Lower leg skin (tissue), 4 donors: ENCODE measurements at regions not wholly inside any gene's neighbourhood (a gene's known extent, or its start where the extent isn't known, plus 50 kb on each side); places are given as distances from the start of the nearest gene placed in this dataset.

Source experiments
- DNase-seq, 2 donors: peaks; one replicate each; pipeline ENCODE4 v3.0.0-alpha.2; 2019; ENCODE audit warnings: low spot score in 2 of 2
- H3K4me3 ChIP-seq: fragments of 200-600 bp; sonication (generic); 2 replicates; pipeline ENCODE4 v1.5.1; 2017; ENCODE audit warnings: mild to moderate bottlenecking, low read depth; ENCODE audit not compliant: poor library complexity, severe bottlenecking
- POLR2A ChIP-seq, 2 donors: fragments of 450-650 bp; IDR thresholded peaks; one replicate each; pipeline ENCODE4 v1.6.1; 2016 to 2017; ENCODE audit warnings: antibody characterized with exemption in 2 of 2, mild to moderate bottlenecking in 1 of 2, moderate library complexity in 1 of 2
- WGBS, 2 donors: methylation state at CpG; one replicate each; pipeline ENCODE4 v1.1.5; 2018; 5-methylcytosine and 5-hydroxymethylcytosine counted together
- intact Hi-C: fragments of 100-400 bp; cut with DNase I; formaldehyde crosslinking; loops from one replicate; pipeline ENCODE4 v1.15.0; 2023; ENCODE audit warnings: low total_unique reads
- TF ChIP-seq, protein P1 (sequence below), 3 donors: fragments of 450-650 bp; IDR thresholded peaks; one replicate each; pipeline ENCODE4 v1.5.1; 2016; ENCODE audit warnings: antibody characterized with exemption in 3 of 3, mild to moderate bottlenecking in 3 of 3, moderate library complexity in 2 of 3

DNA sequence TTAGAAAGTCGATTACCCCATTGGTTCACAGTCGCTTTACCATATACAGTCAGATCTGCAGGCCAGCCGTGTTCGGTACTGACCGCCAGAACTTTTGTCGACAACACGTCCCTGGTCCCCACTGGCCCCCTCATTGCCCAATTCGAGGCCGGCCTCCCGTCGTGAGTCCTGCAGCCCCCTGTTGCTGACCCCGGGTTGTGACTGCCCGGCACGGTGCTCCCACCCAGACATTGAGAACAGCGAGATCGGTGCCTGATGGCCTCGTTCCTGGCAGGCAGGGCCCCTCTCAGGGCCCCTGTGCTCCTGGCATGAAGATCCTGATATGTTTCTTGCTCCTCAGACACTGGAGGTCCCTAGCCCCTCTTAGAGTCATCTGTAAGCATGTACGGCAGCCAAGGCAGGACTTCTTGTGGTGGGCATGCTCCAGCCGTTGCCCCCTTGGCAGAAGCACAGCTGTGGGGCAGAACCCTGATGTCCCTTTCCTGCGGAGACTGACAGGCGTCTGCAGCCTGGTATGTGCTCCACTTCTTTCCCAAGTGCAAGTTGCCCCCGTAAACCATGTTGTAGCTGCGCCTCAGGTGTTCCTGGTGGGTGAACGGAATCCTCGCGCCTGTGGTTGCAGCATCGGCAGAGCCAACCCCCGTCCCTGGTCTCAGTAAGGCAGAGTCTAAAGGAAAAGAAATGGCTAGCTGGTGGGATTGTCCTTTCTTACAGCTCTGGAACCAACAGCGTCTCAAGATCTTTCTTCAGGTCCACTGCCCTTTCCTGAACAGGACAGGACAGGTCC lies 123.2 kb upstream of the SPACA7 start:
- WGBS, 2 donors: 82 to 85% methylated on average over 29 of the region's 29 CpGs
- no peak overlapping the region for H3K4me3 ChIP-seq
- intact Hi-C loops: no loop called here
- TF ChIP-seq, protein P1, sequence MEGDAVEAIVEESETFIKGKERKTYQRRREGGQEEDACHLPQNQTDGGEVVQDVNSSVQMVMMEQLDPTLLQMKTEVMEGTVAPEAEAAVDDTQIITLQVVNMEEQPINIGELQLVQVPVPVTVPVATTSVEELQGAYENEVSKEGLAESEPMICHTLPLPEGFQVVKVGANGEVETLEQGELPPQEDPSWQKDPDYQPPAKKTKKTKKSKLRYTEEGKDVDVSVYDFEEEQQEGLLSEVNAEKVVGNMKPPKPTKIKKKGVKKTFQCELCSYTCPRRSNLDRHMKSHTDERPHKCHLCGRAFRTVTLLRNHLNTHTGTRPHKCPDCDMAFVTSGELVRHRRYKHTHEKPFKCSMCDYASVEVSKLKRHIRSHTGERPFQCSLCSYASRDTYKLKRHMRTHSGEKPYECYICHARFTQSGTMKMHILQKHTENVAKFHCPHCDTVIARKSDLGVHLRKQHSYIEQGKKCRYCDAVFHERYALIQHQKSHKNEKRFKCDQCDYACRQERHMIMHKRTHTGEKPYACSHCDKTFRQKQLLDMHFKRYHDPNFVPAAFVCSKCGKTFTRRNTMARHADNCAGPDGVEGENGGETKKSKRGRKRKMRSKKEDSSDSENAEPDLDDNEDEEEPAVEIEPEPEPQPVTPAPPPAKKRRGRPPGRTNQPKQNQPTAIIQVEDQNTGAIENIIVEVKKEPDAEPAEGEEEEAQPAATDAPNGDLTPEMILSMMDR (IDR thresholded peaks at IDR 0.05): no peak
- DNase-seq: peak; percentile 3 to 81

- 86 to 88% methylated on average over 17 of the region's 17 CpGs for WGBS, 2 donors
- intact Hi-C loops: no loop called here
- TF ChIP-seq, protein P1 (IDR thresholded peaks at IDR 0.05): no peak
- TF ChIP-seq POLR2A (IDR thresholded peaks at IDR 0.05): no peak
- no peak overlapping the region for H3K4me3 ChIP-seq
- peak in 1 of 2 donors; percentile 63 for DNase-seq
These were observed 122.5 kb upstream of the SPACA7 start for GRCh38 chr13:112253631-112254030.

GRCh38 chr13:112254061-112254818 lies 121.9 kb upstream of the SPACA7 start:
- WGBS, 2 donors: 62 to 65% methylated on average over 25 of the region's 25 CpGs
- TF ChIP-seq, protein P1 (IDR thresholded peaks at IDR 0.05): no peak
- no peak for TF ChIP-seq POLR2A (IDR thresholded peaks at IDR 0.05)
- intact Hi-C loops: no loop called here
- H3K4me3 ChIP-seq: no peak overlapping the region
- peak; percentile 2 to 49 for DNase-seq

DNA sequence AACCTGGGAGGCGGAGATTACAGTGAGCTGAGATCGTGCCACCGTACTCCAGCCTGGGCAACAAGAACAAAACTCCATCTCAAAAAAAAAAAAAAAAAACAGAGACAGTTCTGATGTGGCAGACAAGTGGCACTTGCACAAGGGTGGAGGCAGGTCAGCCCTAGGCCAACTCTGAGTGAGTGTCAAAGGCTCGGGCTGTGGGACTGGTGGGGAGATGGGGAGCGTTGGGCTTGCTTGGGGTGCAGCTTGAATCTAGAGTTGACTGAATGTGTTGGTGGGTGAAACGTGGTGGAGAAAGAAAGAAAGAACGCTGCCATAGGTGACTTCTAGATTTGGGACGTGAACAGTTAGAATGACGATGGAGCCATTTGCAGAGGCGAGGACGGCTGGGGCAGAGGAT lies 121.3 kb upstream of the SPACA7 start:
- intact Hi-C loops: no loop called here
- 91 to 93% methylated on average over 11 of the region's 11 CpGs for WGBS, 2 donors

GRCh38 chr13:112255550-112256120 lies 120.5 kb upstream of the SPACA7 start:
- peak; percentile 6 to 75 for DNase-seq
- WGBS, 2 donors: 84 to 85% methylated on average over 19 of the region's 19 CpGs
- H3K4me3 ChIP-seq: no peak overlapping the region
- TF ChIP-seq POLR2A (IDR thresholded peaks at IDR 0.05): no peak
- TF ChIP-seq, protein P1 (IDR thresholded peaks at IDR 0.05): no peak
- intact Hi-C loops: no loop called here

More for the DNA sequence above, 121.3 kb upstream of the SPACA7 start:
- DNase-seq: peak in 1 of 2 donors; percentile 74
- TF ChIP-seq, protein P1 (IDR thresholded peaks at IDR 0.05): no peak
- TF ChIP-seq POLR2A (IDR thresholded peaks at IDR 0.05): no peak
- no peak overlapping the region for H3K4me3 ChIP-seq
